WTC11 (cell line): ENCODE measurements at regions not wholly inside any gene's neighbourhood (a gene's known extent, or its start where the extent isn't known, plus 50 kb on each side); places are given as distances from the start of the nearest gene placed in this dataset.

Source experiments
- CTCF ChIP-seq: fragments of 200-600 bp; IDR thresholded peaks from 2 replicates; pipeline ENCODE4 v1.8.0; 2022; ENCODE audit warnings: antibody characterized with exemption
- ESRRA ChIP-seq: sonication (generic); formaldehyde crosslinking; IDR thresholded peaks from 2 replicates; pipeline ENCODE4 v1.8.1; 2022; ENCODE audit warnings: mild to moderate bottlenecking, missing genetic modification reagents, borderline replicate concordance
- FOXP1 ChIP-seq: sonication (generic); formaldehyde crosslinking; IDR thresholded peaks from 2 replicates; pipeline ENCODE4 v1.8.0; 2022; ENCODE audit warnings: missing genetic modification reagents, mild to moderate bottlenecking, moderate library complexity, borderline replicate concordance
- MAX ChIP-seq: sonication (generic); formaldehyde crosslinking; IDR thresholded peaks from 2 replicates; pipeline ENCODE4 v1.8.0; 2022; ENCODE audit warnings: mild to moderate bottlenecking, missing genetic modification reagents
- MXD4 ChIP-seq: fragments of 250-450 bp; sonication (Bioruptor Pico); IDR thresholded peaks from 2 replicates; pipeline ENCODE4 v1.8.0; 2021; ENCODE audit warnings: mild to moderate bottlenecking, moderate library complexity, borderline replicate concordance
- TEAD4 ChIP-seq: sonication (generic); formaldehyde crosslinking; IDR thresholded peaks from 2 replicates; pipeline ENCODE4 v1.8.0; 2022; ENCODE audit warnings: mild to moderate bottlenecking, missing genetic modification reagents
- ZNF121 ChIP-seq: sonication (generic); formaldehyde crosslinking; IDR thresholded peaks from 2 replicates; pipeline ENCODE4 v1.8.0; 2023; ENCODE audit warnings: missing genetic modification reagents
- TF ChIP-seq, protein P1 (sequence below): sonication (generic); formaldehyde crosslinking; IDR thresholded peaks from 2 replicates; pipeline ENCODE4 v1.8.1; 2022; ENCODE audit warnings: mild to moderate bottlenecking, missing genetic modification reagents, moderate library complexity, borderline replicate concordance
- TF ChIP-seq, protein P2 (sequence below): sonication (generic); formaldehyde crosslinking; IDR thresholded peaks from 2 replicates; pipeline ENCODE4 v1.8.0; 2022; ENCODE audit warnings: mild to moderate bottlenecking, missing genetic modification reagents
- TF ChIP-seq, protein P3 (sequence below): sonication (generic); formaldehyde crosslinking; IDR thresholded peaks from 2 replicates; pipeline ENCODE4 v1.8.1; 2022; ENCODE audit warnings: low read depth, mild to moderate bottlenecking, moderate library complexity, missing genetic modification reagents, borderline replicate concordance

- peak; percentile 68 for TF ChIP-seq CTCF
- TF ChIP-seq ESRRA (CRISPR knock-in tag) = no peak
- TF ChIP-seq, protein P1, sequence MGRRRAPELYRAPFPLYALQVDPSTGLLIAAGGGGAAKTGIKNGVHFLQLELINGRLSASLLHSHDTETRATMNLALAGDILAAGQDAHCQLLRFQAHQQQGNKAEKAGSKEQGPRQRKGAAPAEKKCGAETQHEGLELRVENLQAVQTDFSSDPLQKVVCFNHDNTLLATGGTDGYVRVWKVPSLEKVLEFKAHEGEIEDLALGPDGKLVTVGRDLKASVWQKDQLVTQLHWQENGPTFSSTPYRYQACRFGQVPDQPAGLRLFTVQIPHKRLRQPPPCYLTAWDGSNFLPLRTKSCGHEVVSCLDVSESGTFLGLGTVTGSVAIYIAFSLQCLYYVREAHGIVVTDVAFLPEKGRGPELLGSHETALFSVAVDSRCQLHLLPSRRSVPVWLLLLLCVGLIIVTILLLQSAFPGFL (CRISPR knock-in tag) = no peak
- TF ChIP-seq, protein P2, sequence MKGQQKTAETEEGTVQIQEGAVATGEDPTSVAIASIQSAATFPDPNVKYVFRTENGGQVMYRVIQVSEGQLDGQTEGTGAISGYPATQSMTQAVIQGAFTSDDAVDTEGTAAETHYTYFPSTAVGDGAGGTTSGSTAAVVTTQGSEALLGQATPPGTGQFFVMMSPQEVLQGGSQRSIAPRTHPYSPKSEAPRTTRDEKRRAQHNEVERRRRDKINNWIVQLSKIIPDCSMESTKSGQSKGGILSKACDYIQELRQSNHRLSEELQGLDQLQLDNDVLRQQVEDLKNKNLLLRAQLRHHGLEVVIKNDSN (CRISPR knock-in tag) = no peak
- no peak for TF ChIP-seq ZNF121
- TF ChIP-seq TEAD4 (CRISPR knock-in tag) = no peak
- TF ChIP-seq FOXP1 (CRISPR knock-in tag) = no peak
- TF ChIP-seq, protein P3, sequence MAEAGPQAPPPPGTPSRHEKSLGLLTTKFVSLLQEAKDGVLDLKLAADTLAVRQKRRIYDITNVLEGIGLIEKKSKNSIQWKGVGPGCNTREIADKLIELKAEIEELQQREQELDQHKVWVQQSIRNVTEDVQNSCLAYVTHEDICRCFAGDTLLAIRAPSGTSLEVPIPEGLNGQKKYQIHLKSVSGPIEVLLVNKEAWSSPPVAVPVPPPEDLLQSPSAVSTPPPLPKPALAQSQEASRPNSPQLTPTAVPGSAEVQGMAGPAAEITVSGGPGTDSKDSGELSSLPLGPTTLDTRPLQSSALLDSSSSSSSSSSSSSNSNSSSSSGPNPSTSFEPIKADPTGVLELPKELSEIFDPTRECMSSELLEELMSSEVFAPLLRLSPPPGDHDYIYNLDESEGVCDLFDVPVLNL (CRISPR knock-in tag) = no peak
- TF ChIP-seq MAX = no peak
- TF ChIP-seq MXD4 = no peak
Measured at GRCh38 chr4:67087897-67088296, 457.4 kb downstream of the CENPC start.
